ENCODE measurements at regions not wholly inside any gene's neighbourhood (a gene's known extent, or its start where the extent isn't known, plus 50 kb on each side); places are given as distances from the start of the nearest gene placed in this dataset.

DNA sequence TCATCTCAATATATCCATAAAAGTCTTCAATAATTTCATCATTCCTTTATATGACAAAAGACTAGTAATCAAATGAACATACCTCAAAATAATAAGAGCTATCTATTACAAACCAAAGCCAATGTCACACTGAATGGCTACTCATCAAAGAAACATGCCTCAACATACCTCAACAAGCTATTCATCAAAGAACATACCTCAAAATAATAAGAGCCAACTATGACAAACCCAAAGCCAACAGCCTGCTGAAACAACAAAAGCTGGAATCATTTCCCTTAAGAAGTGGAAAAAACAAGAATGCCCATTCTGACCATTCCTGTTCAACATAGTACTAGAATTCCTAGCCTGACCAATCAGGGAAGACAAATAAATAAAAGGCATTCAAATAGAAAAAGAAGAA lies 1373.7 kb downstream of the BRINP3 start:
- TF ChIP-seq, protein P1, sequence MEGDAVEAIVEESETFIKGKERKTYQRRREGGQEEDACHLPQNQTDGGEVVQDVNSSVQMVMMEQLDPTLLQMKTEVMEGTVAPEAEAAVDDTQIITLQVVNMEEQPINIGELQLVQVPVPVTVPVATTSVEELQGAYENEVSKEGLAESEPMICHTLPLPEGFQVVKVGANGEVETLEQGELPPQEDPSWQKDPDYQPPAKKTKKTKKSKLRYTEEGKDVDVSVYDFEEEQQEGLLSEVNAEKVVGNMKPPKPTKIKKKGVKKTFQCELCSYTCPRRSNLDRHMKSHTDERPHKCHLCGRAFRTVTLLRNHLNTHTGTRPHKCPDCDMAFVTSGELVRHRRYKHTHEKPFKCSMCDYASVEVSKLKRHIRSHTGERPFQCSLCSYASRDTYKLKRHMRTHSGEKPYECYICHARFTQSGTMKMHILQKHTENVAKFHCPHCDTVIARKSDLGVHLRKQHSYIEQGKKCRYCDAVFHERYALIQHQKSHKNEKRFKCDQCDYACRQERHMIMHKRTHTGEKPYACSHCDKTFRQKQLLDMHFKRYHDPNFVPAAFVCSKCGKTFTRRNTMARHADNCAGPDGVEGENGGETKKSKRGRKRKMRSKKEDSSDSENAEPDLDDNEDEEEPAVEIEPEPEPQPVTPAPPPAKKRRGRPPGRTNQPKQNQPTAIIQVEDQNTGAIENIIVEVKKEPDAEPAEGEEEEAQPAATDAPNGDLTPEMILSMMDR (IDR thresholded peaks at IDR 0.05; ENCODE audit: low read length), result no peak
- TF ChIP-seq EZH2phosphoT487 (IDR thresholded peaks at IDR 0.05; ENCODE audit: low read length), result no peak

Measured in MM.1S (cell line).